Stromal cell of bone marrow (primary cell): ENCODE measurements at regions not wholly inside any gene's neighbourhood (a gene's known extent, or its start where the extent isn't known, plus 50 kb on each side); places are given as distances from the start of the nearest gene placed in this dataset.
"Not testable (repeated sequence)": the region's sequence is repeated elsewhere in the genome, so short reads cannot be mapped to it uniquely, and the experiment has no call there.

ENCODE experiments used
- DNase-seq: peaks from one replicate; pipeline ENCODE4 v3.0.0-alpha.2; 2012; ENCODE audit warnings: low read depth

- DNase-seq = not testable (repeated sequence)
These were observed 53.9 kb downstream of the CDRT15L2 start for GRCh38 chr17:20633268-20634059.

GRCh38 chr17:20640147-20640546 lies 60.6 kb downstream of the CDRT15L2 start:
- DNase-seq = not testable (repeated sequence)

DNA sequence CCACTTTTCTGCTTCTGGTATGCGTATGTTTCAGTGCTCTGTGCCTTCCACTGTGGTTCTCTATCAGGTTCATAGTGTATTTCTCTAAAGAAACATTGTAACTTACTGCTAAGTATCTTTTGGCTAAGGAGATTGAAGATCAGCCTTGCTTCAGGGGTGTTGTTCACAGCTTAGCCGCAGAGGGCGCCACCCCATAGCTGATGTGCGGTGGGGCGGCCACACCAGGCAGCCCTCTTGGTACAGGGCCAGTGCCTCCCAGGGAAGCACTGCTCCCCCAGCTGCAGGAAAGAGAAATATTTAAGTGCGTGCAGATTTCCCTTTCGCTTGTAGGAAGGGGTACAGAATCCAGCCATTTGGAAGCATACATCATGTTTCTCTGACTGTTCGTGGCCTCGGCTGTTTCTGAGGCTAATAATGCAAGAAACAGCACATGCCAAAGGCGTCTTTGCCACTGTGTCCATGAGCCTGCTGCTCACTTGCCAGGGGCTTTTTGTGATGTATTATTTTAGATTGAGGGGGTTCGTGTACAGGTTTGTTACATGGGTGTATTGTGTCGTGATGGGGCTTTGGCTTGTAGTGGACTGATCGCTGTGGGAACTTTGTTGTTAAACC lies 67.2 kb downstream of the CDRT15L2 start:
- not testable (repeated sequence) for DNase-seq

DNA sequence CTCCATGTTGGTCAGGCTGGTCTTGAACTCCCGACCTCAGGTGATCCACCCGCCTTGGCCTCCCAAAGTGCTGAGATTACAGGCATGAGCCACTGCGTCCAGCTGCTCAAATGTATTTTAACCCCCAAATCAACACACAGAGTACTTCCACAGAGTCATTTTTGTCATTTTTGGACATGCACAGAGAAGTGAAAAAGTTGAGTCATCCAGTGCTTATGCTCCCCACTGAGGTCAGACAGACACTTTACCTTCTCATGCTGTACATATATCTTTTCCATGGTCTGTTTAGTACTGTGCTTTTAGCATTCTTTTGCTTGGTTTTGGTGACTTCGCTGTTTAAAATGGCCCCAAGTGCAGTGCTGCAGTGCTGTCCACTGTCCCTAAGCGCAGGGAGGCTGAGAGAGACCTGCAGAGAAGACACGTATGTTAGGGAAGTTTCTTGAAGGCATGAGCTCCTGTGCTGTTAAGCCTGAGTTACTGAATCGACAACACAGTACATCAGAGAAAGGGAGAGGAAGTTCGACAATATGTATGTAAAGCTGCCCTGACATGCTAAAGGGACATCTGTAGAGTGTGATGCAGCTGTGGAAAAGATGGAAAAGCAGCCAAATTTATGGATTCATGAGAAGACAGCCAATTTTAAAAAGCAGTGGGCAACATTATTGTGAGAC lies 69.7 kb downstream of the CDRT15L2 start:
- DNase-seq = not testable (repeated sequence)

DNA sequence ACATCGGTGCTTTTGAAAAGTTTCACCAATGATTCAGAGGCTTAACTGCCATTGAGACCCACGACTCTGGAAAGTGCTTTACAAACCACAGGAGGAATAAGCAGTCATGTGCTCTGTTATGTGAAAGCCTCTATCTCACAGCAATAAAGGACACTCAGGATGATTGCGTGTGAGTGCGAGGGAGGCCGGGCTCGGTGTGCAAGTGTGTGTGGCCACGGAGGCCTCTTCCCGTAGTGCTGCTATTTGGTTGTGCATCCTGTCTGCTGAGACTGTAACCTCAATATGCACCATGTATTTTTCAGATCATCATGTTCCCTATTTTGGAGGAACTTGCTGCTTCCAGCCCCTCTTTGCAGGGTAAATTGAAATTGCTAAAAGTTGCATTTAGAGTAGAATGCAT lies 71.5 kb downstream of the CDRT15L2 start:
- not testable (repeated sequence) for DNase-seq

DNA sequence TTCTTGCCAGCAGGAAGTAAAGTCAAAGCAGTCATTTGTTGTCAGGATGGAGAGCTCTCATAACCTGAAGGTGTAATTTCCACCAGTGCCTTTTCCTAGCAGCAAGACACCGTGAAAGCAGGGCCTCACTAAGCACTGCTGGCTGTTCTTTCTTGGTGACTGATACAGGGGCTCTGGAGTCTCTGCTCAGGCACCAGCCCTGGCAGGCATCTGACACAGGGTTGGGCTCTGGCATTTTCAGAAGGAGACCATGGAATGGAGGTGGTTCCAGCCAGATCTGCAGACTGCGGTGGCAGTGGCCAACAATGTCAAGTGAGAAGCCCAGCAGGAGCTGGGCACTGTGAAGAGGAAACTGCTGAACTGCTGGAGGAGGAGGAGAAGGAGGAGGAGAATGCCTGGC lies 72.2 kb downstream of the CDRT15L2 start:
- not testable (repeated sequence) for DNase-seq

DNA sequence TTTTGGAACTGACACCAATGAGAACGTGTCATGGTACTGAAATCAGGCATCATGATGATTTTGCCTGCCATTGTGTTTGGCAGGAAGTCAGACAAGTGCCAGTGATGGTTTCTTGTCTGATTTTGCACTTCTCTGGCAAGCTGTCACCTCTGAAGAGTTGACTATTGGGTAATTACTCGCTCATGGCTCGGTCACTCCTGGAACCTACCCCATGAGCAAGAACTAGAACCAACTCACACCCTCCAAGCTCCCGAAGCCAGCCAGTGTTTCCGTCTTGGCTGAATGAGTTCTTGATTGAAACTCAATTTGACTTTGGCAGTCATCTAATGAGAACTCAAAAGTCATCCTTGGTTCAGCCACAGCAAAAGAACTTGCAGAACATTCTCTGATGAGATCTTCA lies 73.9 kb downstream of the CDRT15L2 start:
- DNase-seq = not testable (repeated sequence)

- DNase-seq = peak; percentile 28
These were observed 74.6 kb downstream of the CDRT15L2 start for GRCh38 chr17:20654114-20654513.

GRCh38 chr17:20654575-20654974 lies 75.1 kb downstream of the CDRT15L2 start:
- DNase-seq = not testable (repeated sequence)

GRCh38 chr17:20665103-20665955 lies 85.8 kb downstream of the CDRT15L2 start:
- DNase-seq = peak; percentile 56

- DNase-seq = not testable (repeated sequence)
These were observed 87.2 kb downstream of the CDRT15L2 start for GRCh38 chr17:20666689-20667088.

- DNase-seq = not testable (repeated sequence)
These were observed 88.2 kb downstream of the CDRT15L2 start for GRCh38 chr17:20667712-20668111.

- DNase-seq = not testable (repeated sequence)
These were observed 88.8 kb downstream of the CDRT15L2 start for GRCh38 chr17:20668316-20668715.

DNA sequence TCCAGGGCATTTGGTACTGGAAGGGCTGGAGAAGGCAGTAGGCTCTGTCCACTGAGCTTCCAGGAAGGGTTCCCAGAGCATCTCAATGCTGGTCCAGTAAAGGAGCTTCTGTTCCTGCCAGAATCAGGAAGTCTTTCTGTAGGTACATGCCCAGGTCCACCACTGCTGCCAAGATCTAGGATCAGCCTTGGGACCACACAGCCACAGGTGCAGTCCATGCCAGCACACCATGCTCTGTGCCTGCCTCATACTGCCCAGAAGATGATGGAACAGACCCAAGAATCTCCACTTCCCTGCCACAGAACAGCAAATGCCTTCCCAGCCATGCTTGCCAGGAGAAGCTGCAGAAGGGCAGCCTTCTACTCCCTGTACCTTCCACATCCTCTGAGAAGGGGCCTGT lies 89.3 kb downstream of the CDRT15L2 start:
- not testable (repeated sequence) for DNase-seq

- not testable (repeated sequence) for DNase-seq
These were observed 91.0 kb downstream of the CDRT15L2 start for GRCh38 chr17:20670506-20670905.

DNA sequence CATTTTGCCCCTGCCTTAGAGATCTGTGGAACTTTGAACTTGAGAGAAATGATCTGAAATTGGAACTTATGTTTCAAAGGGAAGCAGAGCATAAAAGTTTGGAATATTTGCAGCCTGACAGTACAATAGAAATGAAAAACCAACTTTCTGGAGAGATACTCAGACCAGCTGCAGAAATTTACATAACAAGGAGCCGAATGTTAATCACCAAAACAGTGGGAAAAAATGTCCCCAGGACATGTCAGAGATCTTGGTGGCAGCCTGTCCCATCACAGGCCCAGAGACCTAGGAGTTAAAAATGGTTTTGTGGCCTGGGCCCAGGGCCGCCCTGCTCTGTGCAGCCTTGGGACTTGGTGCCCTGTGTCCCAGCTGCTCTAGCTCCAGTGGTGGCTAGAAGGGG lies 94.8 kb downstream of the CDRT15L2 start:
- not testable (repeated sequence) for DNase-seq

GRCh38 chr17:20675707-20676106 lies 96.2 kb downstream of the CDRT15L2 start:
- DNase-seq = not testable (repeated sequence)

DNA sequence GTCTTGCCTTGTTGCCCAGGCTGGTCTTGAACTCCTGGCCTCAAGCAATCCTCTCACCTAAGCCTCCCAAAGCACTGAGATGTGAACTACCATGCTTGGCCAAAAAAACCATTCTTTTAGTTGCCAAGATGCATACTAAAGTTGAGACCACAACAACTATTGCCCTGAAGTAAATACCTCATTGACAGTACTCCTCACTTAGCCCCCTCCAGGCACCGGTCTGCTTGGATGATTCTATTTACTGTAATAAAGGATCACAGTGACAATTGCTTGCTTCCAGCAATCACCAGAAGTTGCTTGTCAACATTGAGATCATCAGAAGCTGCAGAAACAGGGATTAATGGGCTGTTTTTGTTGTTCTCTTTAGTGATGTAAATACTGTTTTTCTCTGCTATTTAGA lies 97.1 kb downstream of the CDRT15L2 start:
- not testable (repeated sequence) for DNase-seq

DNA sequence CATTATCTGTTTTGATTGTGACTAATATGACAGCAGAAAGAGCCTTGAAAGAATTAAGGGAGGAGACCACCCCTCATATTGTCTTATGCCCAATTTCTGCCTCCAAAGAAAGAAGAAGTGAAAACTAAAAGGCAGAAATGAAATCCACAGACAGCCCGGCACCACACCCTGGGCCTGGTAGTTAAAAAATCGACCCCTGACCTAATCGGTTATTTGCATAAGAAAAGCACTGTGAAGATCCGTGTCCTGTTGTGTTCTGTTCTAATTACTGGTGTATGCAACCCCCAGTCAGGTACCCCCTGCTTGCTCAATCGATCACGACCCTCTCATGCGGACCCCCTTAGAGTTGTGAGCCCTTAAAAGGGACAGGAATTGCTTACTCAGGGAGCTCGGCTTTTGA lies 97.9 kb downstream of the CDRT15L2 start:
- DNase-seq = not testable (repeated sequence)

- not testable (repeated sequence) for DNase-seq
These were observed 98.9 kb downstream of the CDRT15L2 start for GRCh38 chr17:20678424-20678823.

- not testable (repeated sequence) for DNase-seq
These were observed 102.5 kb downstream of the CDRT15L2 start for GRCh38 chr17:20681746-20682722.
